SK-N-SH treated with all-trans-retinoic acid at 6 μM for 48 hours (cell line): ENCODE measurements at regions not wholly inside any gene's neighbourhood (a gene's known extent, or its start where the extent isn't known, plus 50 kb on each side); places are given as distances from the start of the nearest gene placed in this dataset.

Experiments
- ATAC-seq: fragments of 200-7000 bp; cut with Tn5 transposase; 3 replicates; pipeline ENCODE4 v1.9.1; 2020; ENCODE audit warnings: mild to moderate bottlenecking, moderate library complexity
- ARNTL ChIP-seq: fragments of 450-650 bp; formaldehyde crosslinking; IDR thresholded peaks from 2 replicates; pipeline ENCODE4 v1.5.0; 2020; ENCODE audit warnings: low read depth, mild to moderate bottlenecking, moderate library complexity, borderline replicate concordance
- BACH2 ChIP-seq: fragments of 250-450 bp; sonication (Bioruptor Pico); IDR thresholded peaks from 2 replicates; pipeline ENCODE4 v1.9.0; 2021; ENCODE audit warnings: mild to moderate bottlenecking, borderline replicate concordance
- CREB5 ChIP-seq: fragments of 250-450 bp; sonication (Bioruptor Pico); IDR thresholded peaks from 2 replicates; pipeline ENCODE4 v1.5.1; 2020; ENCODE audit warnings: low read depth, mild to moderate bottlenecking, moderate library complexity
- CSDC2 ChIP-seq: fragments of 250-450 bp; sonication (Bioruptor Pico); IDR thresholded peaks from 2 replicates; pipeline ENCODE4 v1.5.0; 2020; ENCODE audit warnings: mild to moderate bottlenecking, moderate library complexity
- CSRNP3 ChIP-seq: fragments of 250-450 bp; sonication (Bioruptor Pico); IDR thresholded peaks from 2 replicates; pipeline ENCODE4 v1.5.1; 2021; ENCODE audit warnings: mild to moderate bottlenecking, moderate library complexity
- ESRRG ChIP-seq: fragments of 250-450 bp; sonication (Bioruptor Pico); IDR thresholded peaks from 2 replicates; pipeline ENCODE4 v1.6.1; 2021; ENCODE audit warnings: mild to moderate bottlenecking
- ISL1 ChIP-seq: fragments of 250-450 bp; sonication (Bioruptor Pico); IDR thresholded peaks from 2 replicates; pipeline ENCODE4 v2.1.2; 2022; ENCODE audit warnings: mild to moderate bottlenecking, moderate library complexity
- OSR1 ChIP-seq: fragments of 250-450 bp; sonication (Bioruptor Pico); IDR thresholded peaks from 2 replicates; pipeline ENCODE4 v1.8.0; 2022; ENCODE audit warnings: moderate library complexity, mild to moderate bottlenecking, inconsistent platforms
- POU6F1 ChIP-seq: fragments of 250-450 bp; sonication (Bioruptor Pico); IDR thresholded peaks from 2 replicates; pipeline ENCODE4 v1.8.0; 2021; ENCODE audit warnings: low read depth, mild to moderate bottlenecking, moderate library complexity, borderline replicate concordance
- PPARA ChIP-seq: fragments of 250-450 bp; sonication (Bioruptor Pico); IDR thresholded peaks from 2 replicates; pipeline ENCODE4 v1.5.0; 2020; ENCODE audit warnings: mild to moderate bottlenecking, borderline replicate concordance
- RARB ChIP-seq: fragments of 250-450 bp; sonication (Bioruptor Pico); IDR thresholded peaks from 2 replicates; pipeline ENCODE4 v1.8.0; 2021; ENCODE audit warnings: mild to moderate bottlenecking, moderate library complexity
- SNAI2 ChIP-seq: fragments of 250-450 bp; sonication (Bioruptor Pico); IDR thresholded peaks from 2 replicates; pipeline ENCODE4 v1.5.0; 2020; ENCODE audit warnings: mild to moderate bottlenecking, moderate library complexity
- TCF4 ChIP-seq: fragments of 250-450 bp; sonication (Bioruptor Pico); IDR thresholded peaks from 2 replicates; pipeline ENCODE4 v1.8.0; 2021; ENCODE audit warnings: mild to moderate bottlenecking, moderate library complexity, borderline replicate concordance
- TOX ChIP-seq: fragments of 250-450 bp; sonication (Bioruptor Pico); IDR thresholded peaks from 2 replicates; pipeline ENCODE4 v1.8.0; 2021; ENCODE audit warnings: mild to moderate bottlenecking, moderate library complexity, borderline replicate concordance
- TSHZ2 ChIP-seq: fragments of 250-450 bp; sonication (Bioruptor Pico); IDR thresholded peaks from 2 replicates; pipeline ENCODE4 v1.5.0; 2020; ENCODE audit warnings: mild to moderate bottlenecking, moderate library complexity
- ZC3H10 ChIP-seq: fragments of 250-450 bp; sonication (Bioruptor Pico); IDR thresholded peaks from 2 replicates; pipeline ENCODE4 v1.5.1; 2021; ENCODE audit warnings: mild to moderate bottlenecking, moderate library complexity
- ZFP30 ChIP-seq: fragments of 450-650 bp; formaldehyde crosslinking; IDR thresholded peaks from 2 replicates; pipeline ENCODE4 v1.5.0; 2022; ENCODE audit warnings: mild to moderate bottlenecking, moderate library complexity
- ZNF565 ChIP-seq: fragments of 450-650 bp; formaldehyde crosslinking; conservative IDR thresholded peaks from 2 replicates; pipeline ENCODE4 v1.5.0; 2020; ENCODE audit warnings: low read depth, mild to moderate bottlenecking, moderate library complexity
- ZNF70 ChIP-seq: fragments of 450-650 bp; formaldehyde crosslinking; IDR thresholded peaks from 2 replicates; pipeline ENCODE4 v1.5.0; 2020; ENCODE audit warnings: mild to moderate bottlenecking, moderate library complexity
- ZNF8 ChIP-seq: fragments of 450-650 bp; formaldehyde crosslinking; IDR thresholded peaks from 2 replicates; pipeline ENCODE4 v1.5.0; 2020; ENCODE audit warnings: mild to moderate bottlenecking, moderate library complexity

GRCh38 chr16:87189426-87189825 lies 127.8 kb downstream of the C16orf95 start:
- TF ChIP-seq CREB5 (CRISPR knock-in tag) (no peak), ZNF8 (CRISPR knock-in tag) (no peak), RARB (CRISPR knock-in tag) (no peak), CSDC2 (no peak), TCF4 (CRISPR knock-in tag) (no peak), ISL1 (CRISPR knock-in tag) (no peak), OSR1 (CRISPR knock-in tag) (no peak), ESRRG (no peak), TOX (CRISPR knock-in tag) (no peak), POU6F1 (CRISPR knock-in tag) (no peak), BACH2 (no peak), CSRNP3 (CRISPR knock-in tag) (no peak), SNAI2 (no peak)
- TF ChIP-seq, all 23 proteins: peak for 0
- no peak for ATAC-seq

DNA sequence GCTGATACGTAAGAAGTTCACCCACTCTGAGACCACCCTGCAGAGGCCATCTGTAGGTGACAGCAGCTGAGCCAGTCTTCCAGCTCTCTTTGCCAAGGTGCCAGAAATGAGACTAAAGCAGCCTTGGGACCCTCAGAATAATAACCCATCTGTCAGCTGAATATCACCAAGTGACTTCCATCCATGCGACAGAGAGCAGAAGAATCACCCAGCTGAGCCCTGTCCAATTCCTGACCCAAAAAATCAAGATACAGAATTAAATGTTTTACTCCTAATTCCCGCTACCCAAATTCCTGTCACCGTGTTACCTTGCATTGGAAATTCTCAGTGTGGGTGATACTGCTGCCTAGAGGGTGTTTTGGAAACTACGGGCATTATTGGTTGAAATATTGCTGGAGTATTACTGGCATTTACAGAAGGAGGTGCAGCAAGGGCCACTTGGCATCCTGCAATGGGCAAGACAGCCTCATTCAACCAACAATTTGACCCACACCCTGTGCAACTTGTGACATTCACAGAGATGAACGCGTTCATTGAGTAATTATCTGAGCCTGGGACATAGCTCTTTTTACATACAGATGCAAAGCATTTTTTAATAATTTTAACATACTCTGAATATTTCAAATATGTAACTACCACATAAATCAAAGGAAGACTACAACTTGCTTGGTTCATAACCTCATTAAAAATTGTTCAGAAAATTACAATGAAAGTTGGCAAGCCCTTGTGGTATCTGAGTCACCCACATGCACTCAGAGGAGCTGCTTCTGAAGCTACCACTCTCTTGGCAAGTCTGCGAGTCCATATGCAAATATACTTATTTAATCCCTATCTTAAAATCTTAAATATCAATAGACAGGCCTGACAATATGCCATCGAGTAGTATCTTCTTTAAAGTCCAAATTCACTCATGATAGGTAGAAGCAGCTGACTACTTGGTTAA lies 126.6 kb downstream of the C16orf95 start:
- no peak for ATAC-seq

GRCh38 chr16:87192452-87193073 lies 124.6 kb downstream of the C16orf95 start:
- TF ChIP-seq TOX (CRISPR knock-in tag) (no peak), PPARA (CRISPR knock-in tag) (no peak), POU6F1 (CRISPR knock-in tag) (no peak), ZNF565 (CRISPR knock-in tag) (no peak), ARNTL (CRISPR knock-in tag) (no peak), CREB5 (CRISPR knock-in tag) (no peak), ZFP30 (CRISPR knock-in tag) (no peak), TSHZ2 (CRISPR knock-in tag) (no peak), RARB (CRISPR knock-in tag) (no peak), CSRNP3 (CRISPR knock-in tag) (no peak), ISL1 (CRISPR knock-in tag) (no peak), ESRRG (no peak), CSDC2 (no peak), ZNF70 (CRISPR knock-in tag) (no peak), ZNF8 (CRISPR knock-in tag) (no peak)
- no peak for ATAC-seq

More for the DNA sequence above, 126.6 kb downstream of the C16orf95 start:
- no peak for TF ChIP-seq CSRNP3 (CRISPR knock-in tag)
- TF ChIP-seq ZC3H10 (CRISPR knock-in tag), result no peak
